A549 (cell line): ENCODE measurements at regions not wholly inside any gene's neighbourhood (a gene's known extent, or its start where the extent isn't known, plus 50 kb on each side); places are given as distances from the start of the nearest gene placed in this dataset.

Source experiments
- ATAC-seq, 2 experiments: fragments of 200-7000 bp in 1 of 2; fragments of >200 bp in 1 of 2; cut with Nextera tagmentation in 1 of 2; cut with Tn5 transposase in 1 of 2; 3 replicates each; pipeline versions ENCODE4 v1.8.0 to v1.9.1; 2018 to 2020; ENCODE audit warnings: mild to moderate bottlenecking in 1 of 2, moderate library complexity in 1 of 2
- CTCF ChIA-PET: fragments of 300-600 bp; sonication (Branson Sonifier 250); formaldehyde crosslinking; extraction: SDS; loops from one replicate; lab custom pipeline; 2021; ENCODE audit warnings: antibody characterized with exemption, inconsistent platforms; lab: Yijun Ruan, JAX
- POLR2A ChIA-PET: fragments of 350-600 bp; formaldehyde crosslinking; extraction: SDS; loops from one replicate; lab custom pipeline; 2021; ENCODE audit warnings: antibody characterized with exemption, inconsistent platforms; lab: Yijun Ruan, JAX
- DNase-seq, 2 experiments: peaks; one replicate each; pipeline versions ENCODE4 v3.0.0 to v3.0.0-alpha.2; 2011 to 2016; ENCODE audit warnings: low read depth in 1 of 2, low spot score in 1 of 2
- FAIRE-seq: peaks from 2 replicates; lab custom pipeline; 2011; peaks lifted over from hg19 to GRCh38; lab: Jason Lieb, UNC
- H3K27ac ChIP-seq, 2 experiments: fragments of >200 bp; sonication (Bioruptor Twin); formaldehyde crosslinking; 3 replicates each; pipeline ENCODE4 v1.5.1; 2016 to 2017
- H3K4me1 ChIP-seq: fragments of >200 bp; sonication (Bioruptor Twin); formaldehyde crosslinking; 3 replicates; pipeline ENCODE4 v1.6.1; 2016
- H3K4me2 ChIP-seq: fragments of >200 bp; sonication (Bioruptor Twin); formaldehyde crosslinking; 3 replicates; pipeline ENCODE4 v1.6.1; 2016
- H3K4me3 ChIP-seq: fragments of >200 bp; sonication (Bioruptor Twin); formaldehyde crosslinking; 3 replicates; pipeline ENCODE4 v1.5.1; 2016
- H3K9me3 ChIP-seq: fragments of >200 bp; sonication (Bioruptor Twin); formaldehyde crosslinking; 3 replicates; pipeline ENCODE4 v1.6.1; 2016
- CBX2 ChIP-seq: fragments of 200-600 bp; sonication (generic); IDR thresholded peaks from 2 replicates; pipeline ENCODE4 v1.6.1; 2016; ENCODE audit warnings: low read depth, mild to moderate bottlenecking, borderline replicate concordance
- CBX8 ChIP-seq: fragments of 200-600 bp; sonication (generic); IDR thresholded peaks from 2 replicates; pipeline ENCODE4 v1.6.1; 2016
- CHD2 ChIP-seq: fragments of 150-350 bp; IDR thresholded peaks from 2 replicates; pipeline ENCODE4 v1.6.1; 2014; ENCODE audit warnings: low read length; ENCODE audit not compliant: partially characterized antibody
- EHF ChIP-seq: fragments of 250-450 bp; sonication (Bioruptor Pico); IDR thresholded peaks from 2 replicates; pipeline ENCODE4 v1.5.0; 2020; ENCODE audit warnings: mild to moderate bottlenecking
- EHMT2 ChIP-seq: fragments of 200-600 bp; sonication (generic); IDR thresholded peaks from 2 replicates; pipeline ENCODE4 v1.6.1; 2016; ENCODE audit warnings: antibody characterized with exemption, low read depth, mild to moderate bottlenecking, moderate library complexity
- ESRRA ChIP-seq: fragments of 150-350 bp; IDR thresholded peaks from 2 replicates; pipeline ENCODE4 v1.6.1; 2014; ENCODE audit warnings: mild to moderate bottlenecking, low read length, borderline replicate concordance
- FOSL2 ChIP-seq, 2 experiments: fragments of 450-650 bp in 1 of 2; fragments of >200 bp in 1 of 2; sonication (Bioruptor Twin) in 1 of 2; formaldehyde crosslinking; IDR thresholded peaks; 2 replicates each; pipeline versions ENCODE4 v1.5.0 to v1.6.1; 2016 to 2020; ENCODE audit warnings: mild to moderate bottlenecking in 1 of 2, moderate library complexity in 1 of 2
- HDAC2 ChIP-seq: fragments of 200-600 bp; sonication (generic); IDR thresholded peaks from 2 replicates; pipeline ENCODE4 v1.6.1; 2016
- HOXA7 ChIP-seq: fragments of 250-450 bp; sonication (Bioruptor Pico); IDR thresholded peaks from 2 replicates; pipeline ENCODE4 v1.5.0; 2020; ENCODE audit warnings: mild to moderate bottlenecking, moderate library complexity
- HOXB13 ChIP-seq: fragments of 250-450 bp; sonication (Bioruptor Pico); IDR thresholded peaks from 2 replicates; pipeline ENCODE4 v1.5.0; 2020; ENCODE audit warnings: low read depth, mild to moderate bottlenecking, moderate library complexity
- JUN ChIP-seq, 2 experiments: fragments of >200 bp; sonication (Bioruptor Twin); formaldehyde crosslinking; IDR thresholded peaks; 2 replicates in 1 of 2; 3 replicates in 1 of 2; pipeline ENCODE4 v1.6.1; 2016 to 2017
- JUNB ChIP-seq: fragments of >200 bp; sonication (Bioruptor Twin); formaldehyde crosslinking; IDR thresholded peaks from 2 replicates; pipeline ENCODE4 v1.6.1; 2016
- KDM5A ChIP-seq: fragments of 200-600 bp; sonication (generic); IDR thresholded peaks from 2 replicates; pipeline ENCODE4 v1.6.1; 2016; ENCODE audit warnings: antibody characterized with exemption, mild to moderate bottlenecking
- MAFK ChIP-seq: fragments of 450-650 bp; IDR thresholded peaks from 2 replicates; pipeline ENCODE4 v1.6.1; 2014; ENCODE audit not compliant: partially characterized antibody
- MAZ ChIP-seq: fragments of 150-350 bp; IDR thresholded peaks from 2 replicates; pipeline ENCODE4 v1.6.1; 2014; ENCODE audit warnings: antibody characterized with exemption, low read depth, low read length, borderline replicate concordance
- NPAS2 ChIP-seq: fragments of 250-450 bp; sonication (Bioruptor Pico); IDR thresholded peaks from 2 replicates; pipeline ENCODE4 v1.8.0; 2022; ENCODE audit warnings: mild to moderate bottlenecking, moderate library complexity, borderline replicate concordance
- POLR2AphosphoS2 ChIP-seq: conservative IDR thresholded peaks from 2 replicates; pipeline ENCODE4 v1.6.1; 2012; ENCODE audit warnings: low read length, improper control_type of control experiment, inconsistent platforms
- RAD21 ChIP-seq, 2 experiments: fragments of >200 bp in 1 of 2; sonication (Bioruptor Twin) in 1 of 2; formaldehyde crosslinking in 1 of 2; IDR thresholded peaks in 1 of 2; conservative IDR thresholded peaks in 1 of 2; 2 replicates in 1 of 2; 3 replicates in 1 of 2; pipeline ENCODE4 v1.6.1; 2012 to 2018; ENCODE audit warnings: inconsistent platforms in 1 of 2
- RCOR1 ChIP-seq: fragments of 150-350 bp; IDR thresholded peaks from 2 replicates; pipeline ENCODE4 v1.6.1; 2014; ENCODE audit warnings: antibody characterized with exemption, low read length, low read depth
- RNF2 ChIP-seq: fragments of 200-600 bp; sonication (generic); IDR thresholded peaks from 2 replicates; pipeline ENCODE4 v1.6.1; 2016; ENCODE audit warnings: low read depth, mild to moderate bottlenecking, antibody characterized with exemption, moderate library complexity, borderline replicate concordance
- SMC3 ChIP-seq: fragments of >200 bp; sonication (Bioruptor Twin); formaldehyde crosslinking; IDR thresholded peaks from 3 replicates; pipeline ENCODE4 v1.6.1; 2018; ENCODE audit warnings: inconsistent platforms
- TFCP2L1 ChIP-seq: fragments of 250-450 bp; sonication (Bioruptor Pico); IDR thresholded peaks from 2 replicates; pipeline ENCODE4 v1.5.0; 2021; ENCODE audit warnings: mild to moderate bottlenecking
- ZFP36 ChIP-seq: fragments of 450-650 bp; IDR thresholded peaks from 2 replicates; pipeline ENCODE4 v1.6.1; 2014; ENCODE audit warnings: borderline replicate concordance; ENCODE audit not compliant: partially characterized antibody
- ZSCAN20 ChIP-seq: fragments of 250-450 bp; sonication (Bioruptor Pico); IDR thresholded peaks from 2 replicates; pipeline ENCODE4 v1.8.0; 2022; ENCODE audit warnings: mild to moderate bottlenecking, moderate library complexity
- WGBS: methylation state at CpG from one replicate; pipeline ENCODE4 v1.1.6; 2017; ENCODE audit errors: missing lambda C conversion rate; 5-methylcytosine and 5-hydroxymethylcytosine counted together
- TF ChIP-seq, protein P1 (sequence below): fragments of 450-650 bp; IDR thresholded peaks from 2 replicates; pipeline ENCODE4 v1.6.1; 2014; ENCODE audit warnings: antibody characterized with exemption
- TF ChIP-seq, protein P2 (sequence below): IDR thresholded peaks from 2 replicates; pipeline ENCODE4 v1.6.1; 2012
- TF ChIP-seq, protein P3 (sequence below): fragments of 150-350 bp; IDR thresholded peaks from 2 replicates; pipeline ENCODE4 v1.6.1; 2014; ENCODE audit warnings: low read depth, mild to moderate bottlenecking, low read length
- TF ChIP-seq, protein P4 (sequence below): fragments of >200 bp; sonication (Bioruptor Twin); formaldehyde crosslinking; IDR thresholded peaks from 2 replicates; pipeline ENCODE4 v1.6.1; 2016
- TF ChIP-seq, protein P5 (sequence below): fragments of >200 bp; sonication (Bioruptor Twin); formaldehyde crosslinking; IDR thresholded peaks from 3 replicates; pipeline ENCODE4 v1.5.1; 2016
- TF ChIP-seq, protein P6 (sequence below): fragments of >200 bp; sonication (Bioruptor Twin); formaldehyde crosslinking; IDR thresholded peaks from 3 replicates; pipeline ENCODE4 v1.6.1; 2016

DNA sequence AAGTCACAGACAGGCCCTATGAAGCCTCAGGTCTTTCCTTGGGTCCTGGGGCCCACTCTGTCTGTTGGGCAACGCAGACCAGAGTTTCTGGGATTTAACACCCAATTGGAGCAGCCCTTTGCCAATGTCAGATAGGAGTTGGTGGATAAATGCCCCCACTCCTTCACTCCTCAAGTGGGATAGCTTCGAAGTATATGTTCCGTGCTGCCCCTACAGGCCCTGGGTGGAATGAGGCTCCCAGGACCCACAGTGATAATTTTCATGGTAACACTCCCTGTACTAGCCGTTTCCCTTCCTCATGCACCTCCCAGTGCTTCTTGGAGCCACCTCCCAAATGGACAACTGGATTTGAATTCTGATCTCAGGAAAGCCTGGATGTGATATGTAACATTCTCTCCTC is 145.4 kb downstream of the FOXA2 start:
- 86% methylated on average over 4 of the region's 4 CpGs for WGBS
- ChIA-PET POLR2A (no interaction called here), CTCF (interaction anchor here (1.2 to 4.7 kb wide), 6 partner anchors 10 to 148 kb away, joined by 3 to 21 read pairs (median 6); no protein-coding TSS in a partner anchor)
- Histone ChIP-seq H3K4me3 (no peak overlapping the region), H3K4me1 (peaks cover 16% of the 10 kb centered on the region), H3K9me3 (peaks cover 4% of the 10 kb centered on the region; the same call in 1 of the 3 replicates), H3K4me2 (no peak overlapping the region), H3K27ac (peak overlapping the region in 1 of 2 experiments; percentile 39; a peak in 2 of 6 replicates)
- FAIRE-seq (peak; percentile 18), ATAC-seq (peak; percentile 73 to 95), DNase-seq (peak in 1 of 2 experiments; percentile 51)
- TF ChIP-seq RAD21 (conservative IDR thresholded peaks at IDR 0.05 in 1 of 2, IDR thresholded peaks at IDR 0.05 in 1 of 2) (peak in 1 of 2 experiments; percentile 28; a peak in 1 of 5 replicates), ZSCAN20 (no peak)

DNA sequence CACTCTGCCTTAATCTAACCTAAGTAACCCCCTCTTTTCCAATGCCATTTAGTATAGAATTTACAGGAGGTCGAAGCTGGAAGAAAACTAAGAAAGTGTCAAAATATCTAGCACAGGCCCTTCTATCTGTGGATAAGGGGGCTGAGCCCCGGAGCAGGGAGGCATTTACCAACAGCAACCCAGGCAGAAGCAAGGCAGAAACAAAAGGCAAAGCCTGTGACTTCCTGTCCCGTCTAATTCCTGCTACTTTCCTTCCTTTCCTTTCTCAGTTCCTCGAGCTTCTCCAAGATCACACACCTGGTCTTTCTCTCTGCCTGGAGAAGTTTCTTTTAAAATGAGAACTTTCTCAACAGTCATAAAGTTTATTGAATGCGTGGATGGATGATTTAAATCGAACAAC is 146.0 kb downstream of the FOXA2 start:
- Histone ChIP-seq H3K4me1 (peaks cover 16% of the 10 kb centered on the region), H3K4me2 (no peak overlapping the region), H3K4me3 (no peak overlapping the region), H3K27ac (peak overlapping the region in 1 of 2 experiments; percentile 13; a peak in 2 of 6 replicates), H3K9me3 (peaks cover 4% of the 10 kb centered on the region; the same call in 1 of the 3 replicates)
- TF ChIP-seq ZFP36 (no peak), CBX8 (no peak), EHMT2 (no peak), NPAS2 (CRISPR knock-in tag) (no peak), EHF (CRISPR knock-in tag) (no peak), CHD2 (no peak), MAFK (no peak), SMC3 (no peak), HDAC2 (no peak), POLR2AphosphoS2 (no peak), TFCP2L1 (no peak), ESRRA (no peak)
- TF ChIP-seq, protein P1, sequence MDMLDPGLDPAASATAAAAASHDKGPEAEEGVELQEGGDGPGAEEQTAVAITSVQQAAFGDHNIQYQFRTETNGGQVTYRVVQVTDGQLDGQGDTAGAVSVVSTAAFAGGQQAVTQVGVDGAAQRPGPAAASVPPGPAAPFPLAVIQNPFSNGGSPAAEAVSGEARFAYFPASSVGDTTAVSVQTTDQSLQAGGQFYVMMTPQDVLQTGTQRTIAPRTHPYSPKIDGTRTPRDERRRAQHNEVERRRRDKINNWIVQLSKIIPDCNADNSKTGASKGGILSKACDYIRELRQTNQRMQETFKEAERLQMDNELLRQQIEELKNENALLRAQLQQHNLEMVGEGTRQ: no peak
- TF ChIP-seq, protein P2, sequence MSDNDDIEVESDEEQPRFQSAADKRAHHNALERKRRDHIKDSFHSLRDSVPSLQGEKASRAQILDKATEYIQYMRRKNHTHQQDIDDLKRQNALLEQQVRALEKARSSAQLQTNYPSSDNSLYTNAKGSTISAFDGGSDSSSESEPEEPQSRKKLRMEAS: no peak
- TF ChIP-seq, protein P3, sequence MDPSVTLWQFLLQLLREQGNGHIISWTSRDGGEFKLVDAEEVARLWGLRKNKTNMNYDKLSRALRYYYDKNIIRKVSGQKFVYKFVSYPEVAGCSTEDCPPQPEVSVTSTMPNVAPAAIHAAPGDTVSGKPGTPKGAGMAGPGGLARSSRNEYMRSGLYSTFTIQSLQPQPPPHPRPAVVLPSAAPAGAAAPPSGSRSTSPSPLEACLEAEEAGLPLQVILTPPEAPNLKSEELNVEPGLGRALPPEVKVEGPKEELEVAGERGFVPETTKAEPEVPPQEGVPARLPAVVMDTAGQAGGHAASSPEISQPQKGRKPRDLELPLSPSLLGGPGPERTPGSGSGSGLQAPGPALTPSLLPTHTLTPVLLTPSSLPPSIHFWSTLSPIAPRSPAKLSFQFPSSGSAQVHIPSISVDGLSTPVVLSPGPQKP: no peak
- ATAC-seq (no peak), DNase-seq (no peak), FAIRE-seq (peak; percentile 87)
- CTCF ChIA-PET: interaction anchor here (1.2 to 4.7 kb wide), 3 partner anchors 13 to 35 kb away, joined by 3 to 21 read pairs (median 3); no protein-coding TSS in a partner anchor
- WGBS: 85% methylated on average over 6 of the region's 6 CpGs
- POLR2A ChIA-PET: no interaction called here

DNA sequence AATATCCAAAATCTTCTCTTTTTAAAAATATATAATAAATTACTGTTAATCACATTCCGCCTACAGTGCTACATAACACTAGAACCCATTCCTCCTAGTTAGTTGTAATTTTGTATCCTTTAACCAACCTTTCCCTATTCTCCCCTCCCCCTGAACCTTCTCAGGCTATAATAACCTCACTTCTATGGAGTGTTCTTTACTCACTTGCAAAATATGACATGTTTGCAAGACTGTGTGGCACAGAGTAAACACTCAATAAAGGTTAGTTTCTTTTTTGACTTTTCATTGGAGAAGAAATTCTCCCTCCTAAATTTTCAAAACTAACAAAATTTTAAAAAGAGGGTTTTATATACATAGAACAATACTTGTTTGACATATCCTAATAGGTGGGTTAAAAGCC is 147.0 kb downstream of the FOXA2 start:
- Histone ChIP-seq H3K27ac (no peak overlapping the region), H3K4me3 (no peak overlapping the region), H3K4me1 (peaks cover 16% of the 10 kb centered on the region), H3K9me3 (peaks cover 4% of the 10 kb centered on the region; the same call in 1 of the 3 replicates), H3K4me2 (peak overlapping the region; percentile 33; the same call in 2 of the 3 replicates)
- POLR2A ChIA-PET: no interaction called here
- WGBS: 88% methylated on average over 1 of the region's 1 CpG
- CTCF ChIA-PET: no interaction called here
- FAIRE-seq (no peak), DNase-seq (no peak), ATAC-seq (no peak)
- no peak for TF ChIP-seq CBX2
- TF ChIP-seq HOXB13: no peak
- TF ChIP-seq, protein P4, sequence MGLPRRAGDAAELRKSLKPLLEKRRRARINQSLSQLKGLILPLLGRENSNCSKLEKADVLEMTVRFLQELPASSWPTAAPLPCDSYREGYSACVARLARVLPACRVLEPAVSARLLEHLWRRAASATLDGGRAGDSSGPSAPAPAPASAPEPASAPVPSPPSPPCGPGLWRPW: no peak
- no peak for TF ChIP-seq HDAC2
- TF ChIP-seq RCOR1: no peak
- no peak for TF ChIP-seq JUN (IDR thresholded peaks at IDR 0.05)
- no peak for TF ChIP-seq MAZ
- TF ChIP-seq, protein P5, sequence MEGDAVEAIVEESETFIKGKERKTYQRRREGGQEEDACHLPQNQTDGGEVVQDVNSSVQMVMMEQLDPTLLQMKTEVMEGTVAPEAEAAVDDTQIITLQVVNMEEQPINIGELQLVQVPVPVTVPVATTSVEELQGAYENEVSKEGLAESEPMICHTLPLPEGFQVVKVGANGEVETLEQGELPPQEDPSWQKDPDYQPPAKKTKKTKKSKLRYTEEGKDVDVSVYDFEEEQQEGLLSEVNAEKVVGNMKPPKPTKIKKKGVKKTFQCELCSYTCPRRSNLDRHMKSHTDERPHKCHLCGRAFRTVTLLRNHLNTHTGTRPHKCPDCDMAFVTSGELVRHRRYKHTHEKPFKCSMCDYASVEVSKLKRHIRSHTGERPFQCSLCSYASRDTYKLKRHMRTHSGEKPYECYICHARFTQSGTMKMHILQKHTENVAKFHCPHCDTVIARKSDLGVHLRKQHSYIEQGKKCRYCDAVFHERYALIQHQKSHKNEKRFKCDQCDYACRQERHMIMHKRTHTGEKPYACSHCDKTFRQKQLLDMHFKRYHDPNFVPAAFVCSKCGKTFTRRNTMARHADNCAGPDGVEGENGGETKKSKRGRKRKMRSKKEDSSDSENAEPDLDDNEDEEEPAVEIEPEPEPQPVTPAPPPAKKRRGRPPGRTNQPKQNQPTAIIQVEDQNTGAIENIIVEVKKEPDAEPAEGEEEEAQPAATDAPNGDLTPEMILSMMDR: no peak
- no peak for TF ChIP-seq TFCP2L1
- no peak for TF ChIP-seq NPAS2 (CRISPR knock-in tag)
- TF ChIP-seq, protein P6, sequence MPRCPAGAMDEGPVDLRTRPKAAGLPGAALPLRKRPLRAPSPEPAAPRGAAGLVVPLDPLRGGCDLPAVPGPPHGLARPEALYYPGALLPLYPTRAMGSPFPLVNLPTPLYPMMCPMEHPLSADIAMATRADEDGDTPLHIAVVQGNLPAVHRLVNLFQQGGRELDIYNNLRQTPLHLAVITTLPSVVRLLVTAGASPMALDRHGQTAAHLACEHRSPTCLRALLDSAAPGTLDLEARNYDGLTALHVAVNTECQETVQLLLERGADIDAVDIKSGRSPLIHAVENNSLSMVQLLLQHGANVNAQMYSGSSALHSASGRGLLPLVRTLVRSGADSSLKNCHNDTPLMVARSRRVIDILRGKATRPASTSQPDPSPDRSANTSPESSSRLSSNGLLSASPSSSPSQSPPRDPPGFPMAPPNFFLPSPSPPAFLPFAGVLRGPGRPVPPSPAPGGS: no peak
- TF ChIP-seq JUNB: no peak
- TF ChIP-seq FOSL2 (IDR thresholded peaks at IDR 0.05): no peak
- TF ChIP-seq FOSL2 (CRISPR knock-in tag; IDR thresholded peaks at IDR 0.05): no peak
- TF ChIP-seq KDM5A: no peak
- no peak for TF ChIP-seq CBX8
- TF ChIP-seq HOXA7: no peak
- TF ChIP-seq RNF2: no peak
